K562 (cell line): ENCODE measurements at regions not wholly inside any gene's neighbourhood (a gene's known extent, or its start where the extent isn't known, plus 50 kb on each side); places are given as distances from the start of the nearest gene placed in this dataset.

ENCODE experiments used
- KAT2B ChIP-seq: IDR thresholded peaks from one replicate; pipeline ENCODE4 v1.6.1; 2012; ENCODE audit warnings: low read depth, mild to moderate bottlenecking, control low read depth, inconsistent platforms, low read length, moderate library complexity
- KAT7 ChIP-seq: sonication (generic); formaldehyde crosslinking; IDR thresholded peaks from 2 replicates; pipeline ENCODE4 v1.8.0; 2022; ENCODE audit warnings: missing genetic modification reagents, mild to moderate bottlenecking, borderline replicate concordance
- KDM2B ChIP-seq: fragments of 250-450 bp; sonication (Bioruptor Pico); IDR thresholded peaks from 2 replicates; pipeline ENCODE4 v1.8.0; 2021; ENCODE audit warnings: mild to moderate bottlenecking, moderate library complexity
- NELFE ChIP-seq: IDR thresholded peaks from 2 replicates; pipeline ENCODE4 v1.6.1; 2011; ENCODE audit warnings: mild to moderate bottlenecking; ENCODE audit not compliant: insufficient read depth, insufficient read length
- NUFIP1 ChIP-seq: fragments of 450-650 bp; IDR thresholded peaks from 2 replicates; pipeline ENCODE4 v1.6.1; 2018; ENCODE audit not compliant: partially characterized antibody
- TF ChIP-seq, protein P1 (sequence below), 2 experiments: fragments of 450-650 bp; IDR thresholded peaks; 2 replicates each; pipeline ENCODE4 v1.6.1; 2016
- TF ChIP-seq, protein P2 (sequence below): fragments of 450-650 bp; IDR thresholded peaks from 2 replicates; pipeline ENCODE4 v1.6.1; 2016; ENCODE audit warnings: mild to moderate bottlenecking, moderate library complexity
- TF ChIP-seq, protein P3 (sequence below): sonication (generic); formaldehyde crosslinking; IDR thresholded peaks from 2 replicates; pipeline ENCODE4 v1.9.0; 2022; ENCODE audit warnings: mild to moderate bottlenecking, missing genetic modification reagents
- TF ChIP-seq, protein P4 (sequence below): sonication (generic); formaldehyde crosslinking; IDR thresholded peaks from 2 replicates; pipeline ENCODE4 v1.8.0; 2022; ENCODE audit warnings: mild to moderate bottlenecking, missing genetic modification reagents

DNA sequence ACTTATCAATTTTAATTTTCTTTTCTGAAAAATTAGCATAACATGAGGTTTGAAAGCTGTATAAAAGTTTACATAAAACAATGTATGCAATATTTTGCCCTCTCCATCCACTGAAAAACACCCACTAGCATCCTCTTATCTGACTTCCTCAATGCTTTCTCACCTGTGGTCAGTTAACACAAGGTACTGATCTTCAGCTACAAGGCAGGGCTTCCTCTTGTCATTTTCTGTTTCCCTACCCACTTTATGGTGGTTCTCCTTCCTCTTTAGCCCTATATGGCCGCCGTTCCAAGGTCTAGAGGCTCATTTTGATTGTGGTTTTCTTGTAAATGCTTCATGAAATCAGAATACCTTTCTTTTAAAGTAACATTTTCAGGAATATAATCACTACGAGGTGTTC lies 618.6 kb upstream of the CPEB2 start (continued):
- TF ChIP-seq, protein P1, sequence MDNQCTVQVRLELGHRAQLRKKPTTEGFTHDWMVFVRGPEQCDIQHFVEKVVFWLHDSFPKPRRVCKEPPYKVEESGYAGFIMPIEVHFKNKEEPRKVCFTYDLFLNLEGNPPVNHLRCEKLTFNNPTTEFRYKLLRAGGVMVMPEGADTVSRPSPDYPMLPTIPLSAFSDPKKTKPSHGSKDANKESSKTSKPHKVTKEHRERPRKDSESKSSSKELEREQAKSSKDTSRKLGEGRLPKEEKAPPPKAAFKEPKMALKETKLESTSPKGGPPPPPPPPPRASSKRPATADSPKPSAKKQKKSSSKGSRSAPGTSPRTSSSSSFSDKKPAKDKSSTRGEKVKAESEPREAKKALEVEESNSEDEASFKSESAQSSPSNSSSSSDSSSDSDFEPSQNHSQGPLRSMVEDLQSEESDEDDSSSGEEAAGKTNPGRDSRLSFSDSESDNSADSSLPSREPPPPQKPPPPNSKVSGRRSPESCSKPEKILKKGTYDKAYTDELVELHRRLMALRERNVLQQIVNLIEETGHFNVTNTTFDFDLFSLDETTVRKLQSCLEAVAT (IDR thresholded peaks at IDR 0.05): no peak
- TF ChIP-seq, protein P2, sequence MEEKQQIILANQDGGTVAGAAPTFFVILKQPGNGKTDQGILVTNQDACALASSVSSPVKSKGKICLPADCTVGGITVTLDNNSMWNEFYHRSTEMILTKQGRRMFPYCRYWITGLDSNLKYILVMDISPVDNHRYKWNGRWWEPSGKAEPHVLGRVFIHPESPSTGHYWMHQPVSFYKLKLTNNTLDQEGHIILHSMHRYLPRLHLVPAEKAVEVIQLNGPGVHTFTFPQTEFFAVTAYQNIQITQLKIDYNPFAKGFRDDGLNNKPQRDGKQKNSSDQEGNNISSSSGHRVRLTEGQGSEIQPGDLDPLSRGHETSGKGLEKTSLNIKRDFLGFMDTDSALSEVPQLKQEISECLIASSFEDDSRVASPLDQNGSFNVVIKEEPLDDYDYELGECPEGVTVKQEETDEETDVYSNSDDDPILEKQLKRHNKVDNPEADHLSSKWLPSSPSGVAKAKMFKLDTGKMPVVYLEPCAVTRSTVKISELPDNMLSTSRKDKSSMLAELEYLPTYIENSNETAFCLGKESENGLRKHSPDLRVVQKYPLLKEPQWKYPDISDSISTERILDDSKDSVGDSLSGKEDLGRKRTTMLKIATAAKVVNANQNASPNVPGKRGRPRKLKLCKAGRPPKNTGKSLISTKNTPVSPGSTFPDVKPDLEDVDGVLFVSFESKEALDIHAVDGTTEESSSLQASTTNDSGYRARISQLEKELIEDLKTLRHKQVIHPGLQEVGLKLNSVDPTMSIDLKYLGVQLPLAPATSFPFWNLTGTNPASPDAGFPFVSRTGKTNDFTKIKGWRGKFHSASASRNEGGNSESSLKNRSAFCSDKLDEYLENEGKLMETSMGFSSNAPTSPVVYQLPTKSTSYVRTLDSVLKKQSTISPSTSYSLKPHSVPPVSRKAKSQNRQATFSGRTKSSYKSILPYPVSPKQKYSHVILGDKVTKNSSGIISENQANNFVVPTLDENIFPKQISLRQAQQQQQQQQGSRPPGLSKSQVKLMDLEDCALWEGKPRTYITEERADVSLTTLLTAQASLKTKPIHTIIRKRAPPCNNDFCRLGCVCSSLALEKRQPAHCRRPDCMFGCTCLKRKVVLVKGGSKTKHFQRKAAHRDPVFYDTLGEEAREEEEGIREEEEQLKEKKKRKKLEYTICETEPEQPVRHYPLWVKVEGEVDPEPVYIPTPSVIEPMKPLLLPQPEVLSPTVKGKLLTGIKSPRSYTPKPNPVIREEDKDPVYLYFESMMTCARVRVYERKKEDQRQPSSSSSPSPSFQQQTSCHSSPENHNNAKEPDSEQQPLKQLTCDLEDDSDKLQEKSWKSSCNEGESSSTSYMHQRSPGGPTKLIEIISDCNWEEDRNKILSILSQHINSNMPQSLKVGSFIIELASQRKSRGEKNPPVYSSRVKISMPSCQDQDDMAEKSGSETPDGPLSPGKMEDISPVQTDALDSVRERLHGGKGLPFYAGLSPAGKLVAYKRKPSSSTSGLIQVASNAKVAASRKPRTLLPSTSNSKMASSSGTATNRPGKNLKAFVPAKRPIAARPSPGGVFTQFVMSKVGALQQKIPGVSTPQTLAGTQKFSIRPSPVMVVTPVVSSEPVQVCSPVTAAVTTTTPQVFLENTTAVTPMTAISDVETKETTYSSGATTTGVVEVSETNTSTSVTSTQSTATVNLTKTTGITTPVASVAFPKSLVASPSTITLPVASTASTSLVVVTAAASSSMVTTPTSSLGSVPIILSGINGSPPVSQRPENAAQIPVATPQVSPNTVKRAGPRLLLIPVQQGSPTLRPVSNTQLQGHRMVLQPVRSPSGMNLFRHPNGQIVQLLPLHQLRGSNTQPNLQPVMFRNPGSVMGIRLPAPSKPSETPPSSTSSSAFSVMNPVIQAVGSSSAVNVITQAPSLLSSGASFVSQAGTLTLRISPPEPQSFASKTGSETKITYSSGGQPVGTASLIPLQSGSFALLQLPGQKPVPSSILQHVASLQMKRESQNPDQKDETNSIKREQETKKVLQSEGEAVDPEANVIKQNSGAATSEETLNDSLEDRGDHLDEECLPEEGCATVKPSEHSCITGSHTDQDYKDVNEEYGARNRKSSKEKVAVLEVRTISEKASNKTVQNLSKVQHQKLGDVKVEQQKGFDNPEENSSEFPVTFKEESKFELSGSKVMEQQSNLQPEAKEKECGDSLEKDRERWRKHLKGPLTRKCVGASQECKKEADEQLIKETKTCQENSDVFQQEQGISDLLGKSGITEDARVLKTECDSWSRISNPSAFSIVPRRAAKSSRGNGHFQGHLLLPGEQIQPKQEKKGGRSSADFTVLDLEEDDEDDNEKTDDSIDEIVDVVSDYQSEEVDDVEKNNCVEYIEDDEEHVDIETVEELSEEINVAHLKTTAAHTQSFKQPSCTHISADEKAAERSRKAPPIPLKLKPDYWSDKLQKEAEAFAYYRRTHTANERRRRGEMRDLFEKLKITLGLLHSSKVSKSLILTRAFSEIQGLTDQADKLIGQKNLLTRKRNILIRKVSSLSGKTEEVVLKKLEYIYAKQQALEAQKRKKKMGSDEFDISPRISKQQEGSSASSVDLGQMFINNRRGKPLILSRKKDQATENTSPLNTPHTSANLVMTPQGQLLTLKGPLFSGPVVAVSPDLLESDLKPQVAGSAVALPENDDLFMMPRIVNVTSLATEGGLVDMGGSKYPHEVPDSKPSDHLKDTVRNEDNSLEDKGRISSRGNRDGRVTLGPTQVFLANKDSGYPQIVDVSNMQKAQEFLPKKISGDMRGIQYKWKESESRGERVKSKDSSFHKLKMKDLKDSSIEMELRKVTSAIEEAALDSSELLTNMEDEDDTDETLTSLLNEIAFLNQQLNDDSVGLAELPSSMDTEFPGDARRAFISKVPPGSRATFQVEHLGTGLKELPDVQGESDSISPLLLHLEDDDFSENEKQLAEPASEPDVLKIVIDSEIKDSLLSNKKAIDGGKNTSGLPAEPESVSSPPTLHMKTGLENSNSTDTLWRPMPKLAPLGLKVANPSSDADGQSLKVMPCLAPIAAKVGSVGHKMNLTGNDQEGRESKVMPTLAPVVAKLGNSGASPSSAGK: no peak
- TF ChIP-seq KAT7 (CRISPR knock-in tag): no peak
- TF ChIP-seq KDM2B (CRISPR knock-in tag): no peak
- TF ChIP-seq NELFE: no peak
- no peak for TF ChIP-seq NUFIP1
- no peak for TF ChIP-seq KAT2B
- TF ChIP-seq, protein P3, sequence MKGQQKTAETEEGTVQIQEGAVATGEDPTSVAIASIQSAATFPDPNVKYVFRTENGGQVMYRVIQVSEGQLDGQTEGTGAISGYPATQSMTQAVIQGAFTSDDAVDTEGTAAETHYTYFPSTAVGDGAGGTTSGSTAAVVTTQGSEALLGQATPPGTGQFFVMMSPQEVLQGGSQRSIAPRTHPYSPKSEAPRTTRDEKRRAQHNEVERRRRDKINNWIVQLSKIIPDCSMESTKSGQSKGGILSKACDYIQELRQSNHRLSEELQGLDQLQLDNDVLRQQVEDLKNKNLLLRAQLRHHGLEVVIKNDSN (CRISPR knock-in tag): no peak
- TF ChIP-seq, protein P4, sequence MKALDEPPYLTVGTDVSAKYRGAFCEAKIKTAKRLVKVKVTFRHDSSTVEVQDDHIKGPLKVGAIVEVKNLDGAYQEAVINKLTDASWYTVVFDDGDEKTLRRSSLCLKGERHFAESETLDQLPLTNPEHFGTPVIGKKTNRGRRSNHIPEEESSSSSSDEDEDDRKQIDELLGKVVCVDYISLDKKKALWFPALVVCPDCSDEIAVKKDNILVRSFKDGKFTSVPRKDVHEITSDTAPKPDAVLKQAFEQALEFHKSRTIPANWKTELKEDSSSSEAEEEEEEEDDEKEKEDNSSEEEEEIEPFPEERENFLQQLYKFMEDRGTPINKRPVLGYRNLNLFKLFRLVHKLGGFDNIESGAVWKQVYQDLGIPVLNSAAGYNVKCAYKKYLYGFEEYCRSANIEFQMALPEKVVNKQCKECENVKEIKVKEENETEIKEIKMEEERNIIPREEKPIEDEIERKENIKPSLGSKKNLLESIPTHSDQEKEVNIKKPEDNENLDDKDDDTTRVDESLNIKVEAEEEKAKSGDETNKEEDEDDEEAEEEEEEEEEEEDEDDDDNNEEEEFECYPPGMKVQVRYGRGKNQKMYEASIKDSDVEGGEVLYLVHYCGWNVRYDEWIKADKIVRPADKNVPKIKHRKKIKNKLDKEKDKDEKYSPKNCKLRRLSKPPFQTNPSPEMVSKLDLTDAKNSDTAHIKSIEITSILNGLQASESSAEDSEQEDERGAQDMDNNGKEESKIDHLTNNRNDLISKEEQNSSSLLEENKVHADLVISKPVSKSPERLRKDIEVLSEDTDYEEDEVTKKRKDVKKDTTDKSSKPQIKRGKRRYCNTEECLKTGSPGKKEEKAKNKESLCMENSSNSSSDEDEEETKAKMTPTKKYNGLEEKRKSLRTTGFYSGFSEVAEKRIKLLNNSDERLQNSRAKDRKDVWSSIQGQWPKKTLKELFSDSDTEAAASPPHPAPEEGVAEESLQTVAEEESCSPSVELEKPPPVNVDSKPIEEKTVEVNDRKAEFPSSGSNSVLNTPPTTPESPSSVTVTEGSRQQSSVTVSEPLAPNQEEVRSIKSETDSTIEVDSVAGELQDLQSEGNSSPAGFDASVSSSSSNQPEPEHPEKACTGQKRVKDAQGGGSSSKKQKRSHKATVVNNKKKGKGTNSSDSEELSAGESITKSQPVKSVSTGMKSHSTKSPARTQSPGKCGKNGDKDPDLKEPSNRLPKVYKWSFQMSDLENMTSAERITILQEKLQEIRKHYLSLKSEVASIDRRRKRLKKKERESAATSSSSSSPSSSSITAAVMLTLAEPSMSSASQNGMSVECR: no peak
